ENCODE measurements at regions not wholly inside any gene's neighbourhood (a gene's known extent, or its start where the extent isn't known, plus 50 kb on each side); places are given as distances from the start of the nearest gene placed in this dataset.

DNA sequence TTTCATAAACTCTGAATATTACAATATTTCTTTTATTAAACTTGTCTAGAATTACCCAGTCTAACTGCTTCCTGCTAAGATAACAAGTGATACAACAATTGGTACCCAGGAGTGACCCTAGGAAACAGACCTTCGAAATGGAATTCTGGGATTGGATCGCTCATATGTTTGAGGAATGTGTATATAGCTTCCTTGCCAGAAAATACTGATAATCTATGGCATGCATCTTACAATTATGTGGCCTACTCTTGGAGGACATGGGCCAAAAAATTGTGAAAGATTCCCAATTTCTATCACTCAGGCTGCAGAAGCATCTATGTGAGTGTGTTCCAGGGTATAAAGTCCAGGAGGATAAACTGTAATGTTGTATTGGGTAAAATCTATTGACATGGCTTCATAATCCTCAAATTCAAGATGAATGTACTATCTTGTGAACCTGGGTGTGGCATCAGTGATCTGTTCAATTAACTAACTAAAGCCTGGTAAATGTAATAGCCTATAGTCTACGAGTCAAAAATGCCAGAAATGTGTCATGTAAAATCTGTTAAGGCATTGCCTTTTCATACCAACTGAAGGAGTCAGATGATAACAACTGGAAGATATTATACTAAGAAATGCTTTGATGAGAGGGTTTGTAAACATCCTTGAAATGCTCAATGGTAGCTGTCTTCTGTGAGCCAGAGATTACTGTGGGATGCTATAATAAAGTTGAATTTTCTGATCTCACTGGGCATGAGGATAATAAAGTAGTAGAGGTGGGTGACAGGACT lies 1499.3 kb downstream of the PCDH7 start:
- ATAC-seq (no peak), FAIRE-seq (no peak), DNase-seq (ENCODE audit: low read depth in 1 of 2, low spot score in 1 of 2) (no peak)
- Histone ChIP-seq H3K4me3 (no peak overlapping the region), H3K4me2 (no peak overlapping the region), H3K9me3 (no peaks in the 10 kb centered on the region), H3K27ac (no peak overlapping the region), H3K4me1 (no peaks in the 10 kb centered on the region)
- CTCF ChIA-PET: no interaction called here
- 62% methylated on average over 3 of the region's 3 CpGs for WGBS (ENCODE audit: missing lambda C conversion rate)
- POLR2A ChIA-PET: interaction anchor here (0.6 kb wide), 1 partner anchor 12 kb away, joined by 3 read pairs; no protein-coding TSS in a partner anchor
- TF ChIP-seq HOXA7 (CRISPR knock-in tag; IDR thresholded peaks at IDR 0.05): no peak
- TF ChIP-seq KDM5A (IDR thresholded peaks at IDR 0.05): no peak
- no peak for TF ChIP-seq GATA3 (IDR thresholded peaks at IDR 0.05; ENCODE audit: borderline replicate concordance)
- no peak for TF ChIP-seq RFX5 (IDR thresholded peaks at IDR 0.05)
- TF ChIP-seq NPAS2 (CRISPR knock-in tag; IDR thresholded peaks at IDR 0.05; ENCODE audit: borderline replicate concordance): no peak
- TF ChIP-seq POLR2A (IDR thresholded peaks at IDR 0.05; ENCODE audit: low read length): no peak
- TF ChIP-seq CBX8 (IDR thresholded peaks at IDR 0.05): no peak
- TF ChIP-seq, protein P1, sequence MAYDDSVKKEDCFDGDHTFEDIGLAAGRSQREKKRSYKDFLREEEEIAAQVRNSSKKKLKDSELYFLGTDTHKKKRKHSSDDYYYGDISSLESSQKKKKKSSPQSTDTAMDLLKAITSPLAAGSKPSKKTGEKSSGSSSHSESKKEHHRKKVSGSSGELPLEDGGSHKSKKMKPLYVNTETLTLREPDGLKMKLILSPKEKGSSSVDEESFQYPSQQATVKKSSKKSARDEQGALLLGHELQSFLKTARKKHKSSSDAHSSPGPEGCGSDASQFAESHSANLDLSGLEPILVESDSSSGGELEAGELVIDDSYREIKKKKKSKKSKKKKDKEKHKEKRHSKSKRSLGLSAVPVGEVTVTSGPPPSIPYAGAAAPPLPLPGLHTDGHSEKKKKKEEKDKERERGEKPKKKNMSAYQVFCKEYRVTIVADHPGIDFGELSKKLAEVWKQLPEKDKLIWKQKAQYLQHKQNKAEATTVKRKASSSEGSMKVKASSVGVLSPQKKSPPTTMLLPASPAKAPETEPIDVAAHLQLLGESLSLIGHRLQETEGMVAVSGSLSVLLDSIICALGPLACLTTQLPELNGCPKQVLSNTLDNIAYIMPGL (CRISPR knock-in tag; IDR thresholded peaks at IDR 0.05; ENCODE audit: borderline replicate concordance): no peak
- no peak for TF ChIP-seq FOSL2 (IDR thresholded peaks at IDR 0.05)
- no peak for TF ChIP-seq FOSL2 (CRISPR knock-in tag; IDR thresholded peaks at IDR 0.05)
- no peak for TF ChIP-seq JUN (IDR thresholded peaks at IDR 0.05)

DNA sequence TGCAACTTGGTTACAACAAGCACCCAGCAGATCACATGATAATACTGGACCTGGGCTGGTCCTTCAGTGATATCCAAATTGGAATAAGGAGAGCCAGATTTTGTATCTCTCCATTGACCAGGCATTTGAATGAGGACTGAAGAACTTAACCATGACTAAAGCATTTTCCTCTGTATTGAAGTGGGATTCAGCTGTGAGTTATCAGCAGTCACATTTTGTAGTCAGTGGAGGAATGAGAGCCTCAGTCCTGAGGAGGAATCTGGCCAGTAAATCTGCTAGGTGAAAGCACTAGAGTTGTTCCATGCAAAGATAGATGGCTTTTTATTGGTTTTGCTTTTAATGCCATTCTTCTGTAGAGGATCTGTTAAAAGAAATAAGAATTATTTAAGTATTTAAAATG lies 1506.0 kb downstream of the PCDH7 start:
- DNase-seq (ENCODE audit: low read depth in 1 of 2, low spot score in 1 of 2): no peak
- ATAC-seq: no peak

More for the DNA sequence above, 1506.0 kb downstream of the PCDH7 start:
- H3K4me3 ChIP-seq: no peak overlapping the region
- TF ChIP-seq NPAS2 (CRISPR knock-in tag; IDR thresholded peaks at IDR 0.05; ENCODE audit: borderline replicate concordance) (no peak), CBX8 (IDR thresholded peaks at IDR 0.05) (no peak), RNF2 (IDR thresholded peaks at IDR 0.05; ENCODE audit: borderline replicate concordance, low read depth) (no peak), HEYL (CRISPR knock-in tag; IDR thresholded peaks at IDR 0.05) (no peak), FOSL2 (IDR thresholded peaks at IDR 0.05) (no peak), FOSL2 (CRISPR knock-in tag; IDR thresholded peaks at IDR 0.05) (no peak), JUNB (IDR thresholded peaks at IDR 0.05) (no peak), ZNF302 (CRISPR knock-in tag; IDR thresholded peaks at IDR 0.05) (no peak), ZSCAN20 (CRISPR knock-in tag; IDR thresholded peaks at IDR 0.05) (no peak), EP300 (IDR thresholded peaks at IDR 0.05) (no peak), SREBF2 (IDR thresholded peaks at IDR 0.05) (no peak), MYC (IDR thresholded peaks at IDR 0.05; ENCODE audit: borderline replicate concordance, low read length) (no peak), HOXB5 (CRISPR knock-in tag; IDR thresholded peaks at IDR 0.05) (no peak), CHD2 (IDR thresholded peaks at IDR 0.05; ENCODE audit: low read length, partially characterized antibody) (no peak), ESRRA (IDR thresholded peaks at IDR 0.05; ENCODE audit: borderline replicate concordance, low read length) (no peak), BHLHE40 (IDR thresholded peaks at IDR 0.05; ENCODE audit: low read depth, low read length) (no peak), CBX2 (IDR thresholded peaks at IDR 0.05; ENCODE audit: borderline replicate concordance, low read depth) (no peak)
- TF ChIP-seq, protein P2, sequence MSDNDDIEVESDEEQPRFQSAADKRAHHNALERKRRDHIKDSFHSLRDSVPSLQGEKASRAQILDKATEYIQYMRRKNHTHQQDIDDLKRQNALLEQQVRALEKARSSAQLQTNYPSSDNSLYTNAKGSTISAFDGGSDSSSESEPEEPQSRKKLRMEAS (IDR thresholded peaks at IDR 0.05): no peak
- TF ChIP-seq, protein P3, sequence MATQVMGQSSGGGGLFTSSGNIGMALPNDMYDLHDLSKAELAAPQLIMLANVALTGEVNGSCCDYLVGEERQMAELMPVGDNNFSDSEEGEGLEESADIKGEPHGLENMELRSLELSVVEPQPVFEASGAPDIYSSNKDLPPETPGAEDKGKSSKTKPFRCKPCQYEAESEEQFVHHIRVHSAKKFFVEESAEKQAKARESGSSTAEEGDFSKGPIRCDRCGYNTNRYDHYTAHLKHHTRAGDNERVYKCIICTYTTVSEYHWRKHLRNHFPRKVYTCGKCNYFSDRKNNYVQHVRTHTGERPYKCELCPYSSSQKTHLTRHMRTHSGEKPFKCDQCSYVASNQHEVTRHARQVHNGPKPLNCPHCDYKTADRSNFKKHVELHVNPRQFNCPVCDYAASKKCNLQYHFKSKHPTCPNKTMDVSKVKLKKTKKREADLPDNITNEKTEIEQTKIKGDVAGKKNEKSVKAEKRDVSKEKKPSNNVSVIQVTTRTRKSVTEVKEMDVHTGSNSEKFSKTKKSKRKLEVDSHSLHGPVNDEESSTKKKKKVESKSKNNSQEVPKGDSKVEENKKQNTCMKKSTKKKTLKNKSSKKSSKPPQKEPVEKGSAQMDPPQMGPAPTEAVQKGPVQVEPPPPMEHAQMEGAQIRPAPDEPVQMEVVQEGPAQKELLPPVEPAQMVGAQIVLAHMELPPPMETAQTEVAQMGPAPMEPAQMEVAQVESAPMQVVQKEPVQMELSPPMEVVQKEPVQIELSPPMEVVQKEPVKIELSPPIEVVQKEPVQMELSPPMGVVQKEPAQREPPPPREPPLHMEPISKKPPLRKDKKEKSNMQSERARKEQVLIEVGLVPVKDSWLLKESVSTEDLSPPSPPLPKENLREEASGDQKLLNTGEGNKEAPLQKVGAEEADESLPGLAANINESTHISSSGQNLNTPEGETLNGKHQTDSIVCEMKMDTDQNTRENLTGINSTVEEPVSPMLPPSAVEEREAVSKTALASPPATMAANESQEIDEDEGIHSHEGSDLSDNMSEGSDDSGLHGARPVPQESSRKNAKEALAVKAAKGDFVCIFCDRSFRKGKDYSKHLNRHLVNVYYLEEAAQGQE (IDR thresholded peaks at IDR 0.05): no peak
- TF ChIP-seq, protein P4, sequence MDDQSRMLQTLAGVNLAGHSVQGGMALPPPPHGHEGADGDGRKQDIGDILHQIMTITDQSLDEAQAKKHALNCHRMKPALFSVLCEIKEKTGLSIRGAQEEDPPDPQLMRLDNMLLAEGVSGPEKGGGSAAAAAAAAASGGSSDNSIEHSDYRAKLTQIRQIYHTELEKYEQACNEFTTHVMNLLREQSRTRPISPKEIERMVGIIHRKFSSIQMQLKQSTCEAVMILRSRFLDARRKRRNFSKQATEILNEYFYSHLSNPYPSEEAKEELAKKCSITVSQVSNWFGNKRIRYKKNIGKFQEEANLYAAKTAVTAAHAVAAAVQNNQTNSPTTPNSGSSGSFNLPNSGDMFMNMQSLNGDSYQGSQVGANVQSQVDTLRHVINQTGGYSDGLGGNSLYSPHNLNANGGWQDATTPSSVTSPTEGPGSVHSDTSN (IDR thresholded peaks at IDR 0.05): no peak
- POLR2A ChIA-PET: no interaction called here
- no peak overlapping the region for H3K4me2 ChIP-seq
- CTCF ChIA-PET: no interaction called here
- no peaks in the 10 kb centered on the region for H3K4me1 ChIP-seq
- H3K27ac ChIP-seq: no peak overlapping the region
- no peak for FAIRE-seq
- no peaks in the 10 kb centered on the region for H3K9me3 ChIP-seq
